ENCODE measurements at regions not wholly inside any gene's neighbourhood (a gene's known extent, or its start where the extent isn't known, plus 50 kb on each side); places are given as distances from the start of the nearest gene placed in this dataset.

- TF ChIP-seq CTCF (IDR thresholded peaks at IDR 0.05; ENCODE audit: low read depth, low read length) (no peak; the same call in 1 of the 2 replicates), EZH2phosphoT487 (IDR thresholded peaks at IDR 0.05; ENCODE audit: low read depth) (no peak)
Measured at GRCh38 chr2:37575780-37576179, 95.7 kb downstream of the CDC42EP3 start.

All from OCI-LY3 (cell line).